ENCODE measurements at regions not wholly inside any gene's neighbourhood (a gene's known extent, or its start where the extent isn't known, plus 50 kb on each side); places are given as distances from the start of the nearest gene placed in this dataset.

DNA sequence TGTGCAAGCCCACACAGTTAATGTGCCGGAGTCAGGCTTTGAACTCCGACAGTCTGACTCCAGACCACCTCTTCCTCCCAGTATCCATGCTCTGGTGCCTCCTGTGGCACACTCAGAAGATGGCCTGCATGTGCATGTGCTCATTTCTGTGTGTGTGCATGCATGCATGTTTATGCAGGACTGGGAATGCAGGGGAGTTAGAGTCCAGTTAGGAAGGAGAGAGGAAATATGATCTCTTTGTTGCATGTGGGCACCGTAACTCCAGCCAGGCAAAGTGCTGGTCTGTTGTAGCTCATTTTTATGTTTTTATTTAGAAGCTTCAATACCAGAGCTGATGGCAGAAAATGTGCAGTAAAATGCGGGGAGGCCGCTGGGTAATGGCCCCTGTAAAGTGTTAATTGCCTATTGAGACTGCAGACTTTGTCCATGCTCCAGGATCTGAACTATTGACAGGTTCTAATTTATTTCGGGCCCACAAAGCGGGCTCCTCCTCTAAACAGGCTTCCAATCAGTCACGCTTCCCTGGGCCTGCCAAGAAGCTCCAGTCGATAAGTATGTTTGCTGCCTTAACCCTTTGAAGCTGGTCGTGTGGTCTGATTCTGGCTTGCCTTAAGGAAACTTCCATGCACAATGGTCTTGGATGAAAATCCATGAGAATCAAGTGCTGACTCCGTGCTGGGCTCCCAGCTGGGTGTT is 248.3 kb downstream of the DHX35 start:
- no peak for TF ChIP-seq EZH2 (IDR thresholded peaks at IDR 0.05; ENCODE audit: borderline replicate concordance, low read length)
- TF ChIP-seq, protein P1, sequence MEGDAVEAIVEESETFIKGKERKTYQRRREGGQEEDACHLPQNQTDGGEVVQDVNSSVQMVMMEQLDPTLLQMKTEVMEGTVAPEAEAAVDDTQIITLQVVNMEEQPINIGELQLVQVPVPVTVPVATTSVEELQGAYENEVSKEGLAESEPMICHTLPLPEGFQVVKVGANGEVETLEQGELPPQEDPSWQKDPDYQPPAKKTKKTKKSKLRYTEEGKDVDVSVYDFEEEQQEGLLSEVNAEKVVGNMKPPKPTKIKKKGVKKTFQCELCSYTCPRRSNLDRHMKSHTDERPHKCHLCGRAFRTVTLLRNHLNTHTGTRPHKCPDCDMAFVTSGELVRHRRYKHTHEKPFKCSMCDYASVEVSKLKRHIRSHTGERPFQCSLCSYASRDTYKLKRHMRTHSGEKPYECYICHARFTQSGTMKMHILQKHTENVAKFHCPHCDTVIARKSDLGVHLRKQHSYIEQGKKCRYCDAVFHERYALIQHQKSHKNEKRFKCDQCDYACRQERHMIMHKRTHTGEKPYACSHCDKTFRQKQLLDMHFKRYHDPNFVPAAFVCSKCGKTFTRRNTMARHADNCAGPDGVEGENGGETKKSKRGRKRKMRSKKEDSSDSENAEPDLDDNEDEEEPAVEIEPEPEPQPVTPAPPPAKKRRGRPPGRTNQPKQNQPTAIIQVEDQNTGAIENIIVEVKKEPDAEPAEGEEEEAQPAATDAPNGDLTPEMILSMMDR (IDR thresholded peaks at IDR 0.05; ENCODE audit: low read length), result no peak
- Histone ChIP-seq H3K4me3 (ENCODE audit: low read depth, low read length, poor library complexity, severe bottlenecking) (no peak overlapping the region), H3K27ac (ENCODE audit: low read depth, low read length, poor library complexity, severe bottlenecking) (no peak overlapping the region)

DNA sequence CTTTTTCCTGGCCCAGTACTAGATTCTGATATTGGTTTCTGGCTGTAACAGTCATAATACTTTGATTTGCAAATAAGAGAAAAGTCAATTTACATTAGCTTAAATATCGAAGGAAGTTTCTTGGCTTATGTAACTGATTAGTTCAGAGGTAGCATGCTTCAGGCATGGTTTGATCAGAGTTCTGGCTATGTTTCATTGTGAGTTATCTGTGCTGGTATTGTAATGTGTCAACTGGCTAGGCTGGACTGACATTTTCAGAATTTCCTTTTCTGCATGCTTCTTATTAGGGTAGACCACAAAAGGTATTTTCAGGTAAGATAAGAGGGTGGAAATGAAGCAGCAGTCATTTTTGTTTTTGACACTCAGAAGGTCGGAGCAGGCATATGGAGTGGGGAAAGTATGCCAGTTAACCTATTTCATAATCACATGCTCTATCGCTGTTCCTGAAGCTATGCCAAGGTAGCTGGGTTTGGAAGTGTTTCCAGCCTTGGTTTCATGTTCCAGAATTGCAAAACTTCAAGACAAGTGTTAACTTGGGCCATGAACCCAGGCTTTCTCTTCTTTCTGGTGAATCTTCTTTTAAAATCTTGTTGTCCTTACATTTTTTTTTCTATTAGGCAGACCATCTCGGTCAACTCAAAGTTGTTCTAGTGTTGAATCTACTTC is 244.9 kb downstream of the DHX35 start:
- no peaks in the 10 kb centered on the region for H3K9me3 ChIP-seq (ENCODE audit: low read length)
- H3K4me3 ChIP-seq (ENCODE audit: low read depth, low read length, poor library complexity, severe bottlenecking), result no peak overlapping the region
- TF ChIP-seq EZH2 (IDR thresholded peaks at IDR 0.05; ENCODE audit: borderline replicate concordance, low read length), result no peak
- TF ChIP-seq, protein P1 (IDR thresholded peaks at IDR 0.05; ENCODE audit: low read length), result no peak

More for the DNA sequence above, 248.3 kb downstream of the DHX35 start:
- H3K9me2 ChIP-seq (ENCODE audit: low read depth, low read length), result no peaks in the 10 kb centered on the region
- H3K36me3 ChIP-seq (ENCODE audit: insufficient read depth, low read length), result no peaks in the 10 kb centered on the region
- H2AFZ ChIP-seq (ENCODE audit: low read length), result no peak overlapping the region
- no peak overlapping the region for H3K9ac ChIP-seq (ENCODE audit: low read length)
- H3K4me2 ChIP-seq (ENCODE audit: low read length), result no peak overlapping the region
- H3K9me3 ChIP-seq (ENCODE audit: low read length), result no peaks in the 10 kb centered on the region
- no peaks in the 10 kb centered on the region for H3K4me1 ChIP-seq (ENCODE audit: insufficient read depth, low read length, severe bottlenecking)
- H3K79me2 ChIP-seq (ENCODE audit: insufficient read depth, low read length), result no peaks in the 10 kb centered on the region
- H3K27me3 ChIP-seq (ENCODE audit: insufficient read depth, low read length), result no peaks in the 10 kb centered on the region; the same call in 1 of the 2 replicates
- no peaks in the 10 kb centered on the region for H3F3A ChIP-seq (ENCODE audit: insufficient read depth, low read length)
- H4K20me1 ChIP-seq (ENCODE audit: insufficient read depth, low read length), result no peaks in the 10 kb centered on the region

GRCh38 chr20:39195582-39196021 is 233.5 kb downstream of the DHX35 start:
- H3K36me3 ChIP-seq (ENCODE audit: insufficient read depth, low read length), result no peaks in the 10 kb centered on the region
- no peaks in the 10 kb centered on the region for H3K9me3 ChIP-seq (ENCODE audit: low read length)
- no peaks in the 10 kb centered on the region for H3F3A ChIP-seq (ENCODE audit: insufficient read depth, low read length)
- no peaks in the 10 kb centered on the region for H4K20me1 ChIP-seq (ENCODE audit: insufficient read depth, low read length)
- no peak overlapping the region for H3K9ac ChIP-seq (ENCODE audit: low read length)
- H3K4me1 ChIP-seq (ENCODE audit: insufficient read depth, low read length, severe bottlenecking), result no peaks in the 10 kb centered on the region
- H3K27ac ChIP-seq (ENCODE audit: low read depth, low read length, poor library complexity, severe bottlenecking), result no peak overlapping the region
- no peak overlapping the region for H3K4me2 ChIP-seq (ENCODE audit: low read length)
- no peaks in the 10 kb centered on the region for H3K9me2 ChIP-seq (ENCODE audit: low read depth, low read length)
- H3K79me2 ChIP-seq (ENCODE audit: insufficient read depth, low read length), result no peaks in the 10 kb centered on the region
- TF ChIP-seq, protein P1 (IDR thresholded peaks at IDR 0.05; ENCODE audit: low read length), result no peak
- TF ChIP-seq EZH2 (IDR thresholded peaks at IDR 0.05; ENCODE audit: borderline replicate concordance, low read length), result no peak
- H3K27me3 ChIP-seq (ENCODE audit: insufficient read depth, low read length), result no peaks in the 10 kb centered on the region
- no peak overlapping the region for H2AFZ ChIP-seq (ENCODE audit: low read length)
- H3K4me3 ChIP-seq (ENCODE audit: low read depth, low read length, poor library complexity, severe bottlenecking), result no peak overlapping the region

More for the DNA sequence above, 244.9 kb downstream of the DHX35 start:
- no peak overlapping the region for H3K27ac ChIP-seq (ENCODE audit: low read depth, low read length, poor library complexity, severe bottlenecking)
- no peaks in the 10 kb centered on the region for H3K9me2 ChIP-seq (ENCODE audit: low read depth, low read length)
- no peak overlapping the region for H3K9ac ChIP-seq (ENCODE audit: low read length)
- H3K36me3 ChIP-seq (ENCODE audit: insufficient read depth, low read length), result no peaks in the 10 kb centered on the region
- no peak overlapping the region for H2AFZ ChIP-seq (ENCODE audit: low read length)
- no peaks in the 10 kb centered on the region for H3K4me1 ChIP-seq (ENCODE audit: insufficient read depth, low read length, severe bottlenecking)
- no peaks in the 10 kb centered on the region for H3F3A ChIP-seq (ENCODE audit: insufficient read depth, low read length)
- no peaks in the 10 kb centered on the region; the same call in 1 of the 2 replicates for H3K27me3 ChIP-seq (ENCODE audit: insufficient read depth, low read length)
- no peaks in the 10 kb centered on the region for H4K20me1 ChIP-seq (ENCODE audit: insufficient read depth, low read length)
- H3K4me2 ChIP-seq (ENCODE audit: low read length), result no peak overlapping the region
- no peaks in the 10 kb centered on the region for H3K79me2 ChIP-seq (ENCODE audit: insufficient read depth, low read length)
